Left ventricle myocardium inferior (tissue), 1 donor: ENCODE measurements at regions not wholly inside any gene's neighbourhood (a gene's known extent, or its start where the extent isn't known, plus 50 kb on each side); places are given as distances from the start of the nearest gene placed in this dataset.
A peak's percentile ranks its signal among the peaks of the same experiment; 100 is the strongest.
"Not testable (repeated sequence)": the region's sequence is repeated elsewhere in the genome, so short reads cannot be mapped to it uniquely, and the experiment has no call there.

Source experiments
- DNase-seq: peaks from one replicate; pipeline ENCODE4 v3.0.0-alpha.2; 2020
- H3K27ac ChIP-seq: fragments of 200-600 bp; replicated peaks from 2 replicates; pipeline ENCODE4 v1.8.0; 2021
- H3K27me3 ChIP-seq: fragments of 200-600 bp; 2 replicates; pipeline ENCODE4 v1.8.0; 2021; ENCODE audit warnings: low read depth
- H3K36me3 ChIP-seq: fragments of 200-600 bp; 2 replicates; pipeline ENCODE4 v1.8.0; 2021
- H3K4me1 ChIP-seq: fragments of 200-600 bp; 2 replicates; pipeline ENCODE4 v1.8.0; 2021
- H3K4me3 ChIP-seq: fragments of 200-600 bp; 2 replicates; pipeline ENCODE4 v1.8.0; 2021; ENCODE audit warnings: mild to moderate bottlenecking, moderate library complexity
- H3K9me3 ChIP-seq: fragments of 200-600 bp; replicated peaks from 2 replicates; pipeline ENCODE4 v1.8.0; 2021
- intact Hi-C: fragments of 100-400 bp; cut with micrococcal nuclease; formaldehyde crosslinking; loops from one replicate; pipeline ENCODE4 v1.11.0; 2022
- TF ChIP-seq, protein P1 (sequence below): fragments of 200-600 bp; IDR thresholded peaks from 2 replicates; pipeline ENCODE4 v1.8.0; 2021; ENCODE audit warnings: antibody characterized with exemption, mild to moderate bottlenecking, borderline replicate concordance
- donor health status: DM: no; HTN: yes; CAD: no; lungs with severe emphysema.

DNA sequence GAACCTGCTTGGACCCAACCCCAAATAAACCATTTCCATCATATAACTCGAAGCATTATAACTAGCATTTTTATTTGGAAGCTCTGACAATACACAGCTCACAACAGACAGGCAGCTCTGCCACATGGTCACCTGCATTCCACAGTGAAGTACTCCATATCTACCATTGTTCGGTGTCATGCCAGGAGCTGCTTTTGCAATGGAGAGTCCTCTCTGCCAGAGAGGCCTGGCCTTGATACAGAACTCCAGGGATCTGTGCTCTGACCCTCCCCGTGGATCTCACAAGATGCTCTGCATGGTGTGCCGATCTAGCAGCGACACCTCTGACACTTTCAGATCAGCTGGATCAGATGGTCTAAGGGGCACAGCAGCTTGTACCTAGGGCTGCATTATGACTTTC lies 109.6 kb downstream of the SYF2 start:
- H3K36me3 ChIP-seq, result no peaks in the 10 kb centered on the region
- no peak overlapping the region for H3K4me3 ChIP-seq
- H3K27ac ChIP-seq, result no peak overlapping the region
- peaks cover 3% of the 10 kb centered on the region for H3K9me3 ChIP-seq
- peaks cover 4% of the 10 kb centered on the region for H3K27me3 ChIP-seq
- TF ChIP-seq, protein P1, sequence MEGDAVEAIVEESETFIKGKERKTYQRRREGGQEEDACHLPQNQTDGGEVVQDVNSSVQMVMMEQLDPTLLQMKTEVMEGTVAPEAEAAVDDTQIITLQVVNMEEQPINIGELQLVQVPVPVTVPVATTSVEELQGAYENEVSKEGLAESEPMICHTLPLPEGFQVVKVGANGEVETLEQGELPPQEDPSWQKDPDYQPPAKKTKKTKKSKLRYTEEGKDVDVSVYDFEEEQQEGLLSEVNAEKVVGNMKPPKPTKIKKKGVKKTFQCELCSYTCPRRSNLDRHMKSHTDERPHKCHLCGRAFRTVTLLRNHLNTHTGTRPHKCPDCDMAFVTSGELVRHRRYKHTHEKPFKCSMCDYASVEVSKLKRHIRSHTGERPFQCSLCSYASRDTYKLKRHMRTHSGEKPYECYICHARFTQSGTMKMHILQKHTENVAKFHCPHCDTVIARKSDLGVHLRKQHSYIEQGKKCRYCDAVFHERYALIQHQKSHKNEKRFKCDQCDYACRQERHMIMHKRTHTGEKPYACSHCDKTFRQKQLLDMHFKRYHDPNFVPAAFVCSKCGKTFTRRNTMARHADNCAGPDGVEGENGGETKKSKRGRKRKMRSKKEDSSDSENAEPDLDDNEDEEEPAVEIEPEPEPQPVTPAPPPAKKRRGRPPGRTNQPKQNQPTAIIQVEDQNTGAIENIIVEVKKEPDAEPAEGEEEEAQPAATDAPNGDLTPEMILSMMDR, result no peak
- DNase-seq, result peak; percentile 43
- peaks cover 5% of the 10 kb centered on the region for H3K4me1 ChIP-seq
- intact Hi-C loops, result no loop called here

DNA sequence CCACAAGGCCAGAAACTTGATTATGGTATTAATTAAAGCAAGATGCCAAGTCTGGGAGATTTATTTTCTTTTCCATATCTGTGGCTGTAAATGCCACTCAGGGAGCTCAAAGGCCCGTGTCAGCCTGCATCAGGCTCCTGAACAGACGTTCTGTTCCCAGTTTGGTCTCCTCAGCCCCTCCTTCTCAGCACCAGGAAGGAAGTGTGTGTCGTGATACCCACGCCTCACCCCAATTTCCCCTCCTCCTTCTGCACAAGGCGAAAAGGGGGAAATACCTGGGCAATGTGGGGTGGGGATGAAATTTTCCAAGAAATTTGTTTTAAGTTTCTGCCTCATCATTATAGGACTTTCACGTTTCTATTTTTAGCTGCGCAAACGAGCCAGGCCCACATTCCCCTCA lies 112.0 kb downstream of the SYF2 start:
- Histone ChIP-seq H3K4me1 (peaks cover 5% of the 10 kb centered on the region), H3K9me3 (peaks cover 15% of the 10 kb centered on the region), H3K27me3 (peaks cover 8% of the 10 kb centered on the region), H3K4me3 (no peak overlapping the region), H3K27ac (no peak overlapping the region), H3K36me3 (no peaks in the 10 kb centered on the region)
- TF ChIP-seq, protein P1, result no peak
- DNase-seq, result no peak
- intact Hi-C loops, result no loop called here

DNA sequence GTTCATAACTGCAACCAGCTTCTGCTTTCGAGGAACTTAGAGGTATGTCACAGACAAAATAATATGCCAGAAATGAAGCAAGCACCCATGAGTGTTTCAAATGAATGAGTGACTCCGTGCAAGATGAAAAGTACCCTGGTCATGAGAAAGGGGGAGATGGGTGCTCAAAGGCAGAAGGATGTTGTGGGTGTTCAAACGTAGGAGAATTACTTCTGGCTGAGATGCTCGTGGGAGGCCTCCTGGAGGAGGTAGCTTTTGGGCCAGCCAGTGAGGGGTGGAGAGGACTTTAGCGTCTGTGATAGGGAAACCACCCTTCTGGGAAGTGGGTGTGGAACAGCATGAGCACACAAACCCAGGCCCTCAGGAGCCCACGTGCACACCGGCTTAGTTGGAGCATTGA lies 113.8 kb downstream of the SYF2 start:
- peaks cover 5% of the 10 kb centered on the region for H3K4me1 ChIP-seq
- no peak overlapping the region for H3K27ac ChIP-seq
- intact Hi-C loops, result no loop called here
- TF ChIP-seq, protein P1, result no peak
- H3K27me3 ChIP-seq, result peaks cover 5% of the 10 kb centered on the region
- peaks cover 15% of the 10 kb centered on the region for H3K9me3 ChIP-seq
- H3K4me3 ChIP-seq, result no peak overlapping the region
- no peak for DNase-seq
- H3K36me3 ChIP-seq, result no peaks in the 10 kb centered on the region

DNA sequence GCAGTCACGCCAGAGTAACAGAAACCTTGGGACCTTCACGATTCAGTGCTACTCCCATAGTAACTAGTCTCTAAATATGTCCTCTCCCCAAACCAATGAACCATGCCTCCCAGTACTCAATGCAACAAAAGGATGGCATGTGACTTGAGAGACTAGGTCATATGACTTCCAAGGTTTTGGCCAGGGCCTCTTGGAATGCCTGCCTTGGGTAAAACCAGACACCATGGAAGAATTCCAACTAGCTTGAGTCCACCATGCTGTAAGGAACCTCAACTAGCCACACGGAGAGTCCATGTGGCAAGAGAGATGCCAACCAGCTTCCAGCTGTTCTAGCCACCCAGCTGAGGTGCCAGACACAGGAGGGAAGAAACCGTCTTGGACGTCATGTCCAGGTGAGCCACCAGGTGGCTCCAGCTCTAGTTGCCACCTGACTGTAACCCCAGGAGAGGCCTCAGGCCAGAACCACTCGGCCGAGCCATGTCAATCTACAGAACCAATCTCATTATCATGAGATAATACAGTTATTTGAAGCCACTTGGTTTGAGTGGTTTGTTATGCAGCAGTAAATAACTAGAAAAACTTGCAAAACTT lies 115.0 kb downstream of the SYF2 start:
- Histone ChIP-seq H3K27me3 (peaks cover 5% of the 10 kb centered on the region), H3K4me1 (peaks cover 2% of the 10 kb centered on the region), H3K9me3 (peaks cover 15% of the 10 kb centered on the region), H3K36me3 (no peaks in the 10 kb centered on the region), H3K27ac (no peak overlapping the region), H3K4me3 (no peak overlapping the region)
- TF ChIP-seq, protein P1, result no peak
- intact Hi-C loops, result no loop called here
- no peak for DNase-seq

DNA sequence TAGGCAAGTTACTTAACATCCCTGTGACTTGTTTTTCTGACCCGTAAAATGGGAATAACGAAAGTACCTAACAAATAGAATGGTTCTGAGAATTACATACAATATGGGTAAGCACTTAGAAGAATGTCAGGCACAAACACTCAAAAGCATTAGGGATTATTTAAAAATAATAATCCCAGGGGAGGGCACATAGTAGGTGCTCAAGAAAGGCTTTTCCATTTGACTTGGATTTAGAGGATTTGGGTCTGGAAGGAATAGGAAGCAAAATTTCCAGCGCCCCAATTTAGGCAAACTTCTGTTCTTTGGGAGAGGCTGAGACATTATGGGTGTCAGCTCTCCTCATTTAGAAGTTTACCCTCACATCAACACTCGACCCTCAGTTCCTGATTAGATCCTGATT lies 115.5 kb downstream of the SYF2 start:
- H3K4me1 ChIP-seq, result no peaks in the 10 kb centered on the region
- intact Hi-C loops, result no loop called here
- peaks cover 5% of the 10 kb centered on the region for H3K27me3 ChIP-seq
- H3K9me3 ChIP-seq, result peaks cover 15% of the 10 kb centered on the region
- H3K27ac ChIP-seq, result no peak overlapping the region
- no peak overlapping the region for H3K4me3 ChIP-seq
- DNase-seq, result no peak
- no peaks in the 10 kb centered on the region for H3K36me3 ChIP-seq
- TF ChIP-seq, protein P1, result no peak

DNA sequence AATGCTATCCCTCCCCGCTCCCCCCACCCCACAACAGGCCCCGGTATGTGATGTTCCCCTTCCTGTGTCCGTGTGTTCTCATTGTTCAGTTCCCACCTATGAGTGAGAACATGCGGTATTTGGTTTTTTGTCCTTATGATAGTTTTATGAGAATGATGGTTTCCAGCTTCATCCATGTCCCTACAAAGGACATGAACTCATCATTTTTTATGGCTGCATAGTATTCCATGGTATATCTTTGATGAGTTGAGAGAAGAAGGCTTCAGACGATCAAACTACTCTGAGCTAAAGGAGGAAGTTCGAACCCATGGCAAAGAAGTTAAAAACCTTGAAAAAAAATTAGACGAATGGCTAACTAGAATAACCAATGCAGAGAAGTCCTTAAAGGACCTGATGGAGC lies 116.2 kb downstream of the SYF2 start:
- H3K9me3 ChIP-seq, result peaks cover 15% of the 10 kb centered on the region
- H3K27ac ChIP-seq, DNase-seq, H3K4me1 ChIP-seq, H3K36me3 ChIP-seq, intact Hi-C loops, H3K4me3 ChIP-seq, H3K27me3 ChIP-seq: not testable (repeated sequence)
